OCI-LY1 (cell line): ENCODE measurements at regions not wholly inside any gene's neighbourhood (a gene's known extent, or its start where the extent isn't known, plus 50 kb on each side); places are given as distances from the start of the nearest gene placed in this dataset.
"Not testable (repeated sequence)": the region's sequence is repeated elsewhere in the genome, so short reads cannot be mapped to it uniquely, and the experiment has no call there.

Source experiments
- H2AFZ ChIP-seq: fragments of 200-600 bp; sonication (generic), shearing (Covaris generic); 2 replicates; pipeline ENCODE4 v1.6.0; 2014; ENCODE audit warnings: antibody characterized with exemption, mild to moderate bottlenecking, low read length
- H3F3A ChIP-seq: fragments of 200-600 bp; sonication (generic), shearing (Covaris generic); 2 replicates; pipeline ENCODE4 v1.6.0; 2014; ENCODE audit warnings: mild to moderate bottlenecking, antibody characterized with exemption, low read length, moderate library complexity; ENCODE audit not compliant: insufficient read depth
- H3K27ac ChIP-seq: fragments of 200-600 bp; sonication (generic); 2 replicates; pipeline ENCODE4 v1.5.1; 2014; ENCODE audit warnings: low read length, mixed run types, mild to moderate bottlenecking, low read depth; ENCODE audit not compliant: poor library complexity, severe bottlenecking
- H3K27me3 ChIP-seq: fragments of 200-600 bp; sonication (generic); 2 replicates; pipeline ENCODE4 v1.6.0; 2014; ENCODE audit warnings: antibody characterized with exemption, mild to moderate bottlenecking, low read length, moderate library complexity; ENCODE audit not compliant: insufficient read depth
- H3K36me3 ChIP-seq: fragments of 200-600 bp; sonication (generic); 2 replicates; pipeline ENCODE4 v1.6.1; 2014; ENCODE audit warnings: mild to moderate bottlenecking, antibody characterized with exemption, low read length, moderate library complexity, mixed read lengths; ENCODE audit not compliant: insufficient read depth
- H3K4me1 ChIP-seq: fragments of 200-600 bp; sonication (generic); 2 replicates; pipeline ENCODE4 v1.5.1; 2014; ENCODE audit warnings: mild to moderate bottlenecking, low read length, moderate library complexity; ENCODE audit not compliant: insufficient read depth, severe bottlenecking
- H3K4me2 ChIP-seq: fragments of 200-600 bp; sonication (generic), shearing (Covaris generic); 2 replicates; pipeline ENCODE4 v1.6.1; 2014; ENCODE audit warnings: low read length
- H3K4me3 ChIP-seq: fragments of 200-600 bp; sonication (generic); 2 replicates; pipeline ENCODE4 v1.5.1; 2014; ENCODE audit warnings: low read length, low read depth, mild to moderate bottlenecking, mixed read lengths; ENCODE audit not compliant: poor library complexity, severe bottlenecking
- H3K79me2 ChIP-seq: fragments of 200-600 bp; shearing (Covaris generic); 2 replicates; pipeline ENCODE4 v1.6.1; 2016; ENCODE audit warnings: mixed run types, low read length, mixed read lengths; ENCODE audit not compliant: insufficient read depth
- H3K9ac ChIP-seq: fragments of 200-600 bp; sonication (generic), shearing (Covaris generic); 2 replicates; pipeline ENCODE4 v1.6.1; 2014; ENCODE audit warnings: mild to moderate bottlenecking, low read length, mixed read lengths
- H3K9me2 ChIP-seq: fragments of 200-600 bp; sonication (generic), shearing (Covaris generic); 2 replicates; pipeline ENCODE4 v1.6.1; 2014; ENCODE audit warnings: low read depth, mild to moderate bottlenecking, low read length, mixed read lengths
- H3K9me3 ChIP-seq: fragments of 200-600 bp; shearing (Covaris generic); 2 replicates; pipeline ENCODE4 v1.6.1; 2014; ENCODE audit warnings: low read length, mixed read lengths
- H4K20me1 ChIP-seq: fragments of 200-600 bp; sonication (generic), shearing (Covaris generic); 2 replicates; pipeline ENCODE4 v1.6.0; 2016; ENCODE audit warnings: mild to moderate bottlenecking, low read length; ENCODE audit not compliant: insufficient read depth
- EZH2 ChIP-seq: fragments of 200-600 bp; sonication (generic), shearing (Covaris generic); IDR thresholded peaks from 2 replicates; pipeline ENCODE4 v1.8.0; 2017; ENCODE audit warnings: borderline replicate concordance, mixed run types, mild to moderate bottlenecking, antibody characterized with exemption, low read length, moderate library complexity, mixed read lengths
- TF ChIP-seq, protein P1 (sequence below): fragments of 200-600 bp; sonication (generic), shearing (Covaris generic); IDR thresholded peaks from 2 replicates; pipeline ENCODE4 v1.5.1; 2017; ENCODE audit warnings: mild to moderate bottlenecking, antibody characterized with exemption, low read length, moderate library complexity, mixed read lengths

DNA sequence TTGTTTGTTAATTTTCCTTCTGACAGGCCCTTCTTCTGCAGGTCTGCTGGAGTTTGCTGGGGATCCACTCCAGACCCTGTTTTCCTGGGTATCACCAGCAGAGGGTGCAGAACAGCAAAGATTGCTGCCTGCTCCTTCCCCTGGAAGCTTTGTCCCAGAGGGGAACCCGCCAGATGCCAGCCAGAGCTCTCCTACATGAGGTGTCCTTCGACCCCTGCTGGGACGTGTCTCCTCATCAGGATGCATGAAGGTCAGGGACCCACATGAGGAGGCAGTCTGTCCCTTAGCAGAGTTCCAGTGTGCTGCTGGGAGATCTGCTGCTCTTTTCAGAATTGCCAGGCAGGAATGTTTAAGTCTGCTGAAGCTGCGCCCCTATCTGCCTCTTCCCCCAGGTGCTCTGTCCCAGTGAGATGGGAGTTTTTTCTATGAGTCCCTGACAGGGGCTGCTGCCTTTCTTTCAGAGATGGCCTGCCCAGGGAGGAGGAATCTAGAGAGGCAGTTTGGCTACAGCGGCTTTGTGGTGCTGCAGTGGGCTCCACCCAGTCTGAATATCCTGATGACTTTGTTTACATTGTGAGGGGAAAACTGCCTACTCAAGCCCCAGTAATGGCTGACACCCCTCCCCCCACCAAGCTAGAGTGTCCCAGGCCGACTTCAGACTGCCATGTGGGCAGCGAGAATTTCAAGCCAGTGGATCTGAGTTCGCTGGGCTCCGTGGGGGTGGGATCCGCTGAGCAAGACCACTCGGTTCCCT, 772.0 kb upstream of the FAM174A start:
- no peaks in the 10 kb centered on the region for H3F3A ChIP-seq
- H2AFZ ChIP-seq: no peak overlapping the region
- no peak overlapping the region for H3K9ac ChIP-seq
- H3K79me2 ChIP-seq: no peaks in the 10 kb centered on the region
- H3K9me2 ChIP-seq: no peaks in the 10 kb centered on the region
- no peak overlapping the region for H3K4me3 ChIP-seq
- no peaks in the 10 kb centered on the region for H3K9me3 ChIP-seq
- no peak for TF ChIP-seq EZH2
- TF ChIP-seq, protein P1, sequence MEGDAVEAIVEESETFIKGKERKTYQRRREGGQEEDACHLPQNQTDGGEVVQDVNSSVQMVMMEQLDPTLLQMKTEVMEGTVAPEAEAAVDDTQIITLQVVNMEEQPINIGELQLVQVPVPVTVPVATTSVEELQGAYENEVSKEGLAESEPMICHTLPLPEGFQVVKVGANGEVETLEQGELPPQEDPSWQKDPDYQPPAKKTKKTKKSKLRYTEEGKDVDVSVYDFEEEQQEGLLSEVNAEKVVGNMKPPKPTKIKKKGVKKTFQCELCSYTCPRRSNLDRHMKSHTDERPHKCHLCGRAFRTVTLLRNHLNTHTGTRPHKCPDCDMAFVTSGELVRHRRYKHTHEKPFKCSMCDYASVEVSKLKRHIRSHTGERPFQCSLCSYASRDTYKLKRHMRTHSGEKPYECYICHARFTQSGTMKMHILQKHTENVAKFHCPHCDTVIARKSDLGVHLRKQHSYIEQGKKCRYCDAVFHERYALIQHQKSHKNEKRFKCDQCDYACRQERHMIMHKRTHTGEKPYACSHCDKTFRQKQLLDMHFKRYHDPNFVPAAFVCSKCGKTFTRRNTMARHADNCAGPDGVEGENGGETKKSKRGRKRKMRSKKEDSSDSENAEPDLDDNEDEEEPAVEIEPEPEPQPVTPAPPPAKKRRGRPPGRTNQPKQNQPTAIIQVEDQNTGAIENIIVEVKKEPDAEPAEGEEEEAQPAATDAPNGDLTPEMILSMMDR: no peak
- H3K27me3 ChIP-seq: no peaks in the 10 kb centered on the region
- no peak overlapping the region for H3K4me2 ChIP-seq
- no peaks in the 10 kb centered on the region for H3K36me3 ChIP-seq
- no peaks in the 10 kb centered on the region for H3K4me1 ChIP-seq
- no peaks in the 10 kb centered on the region for H4K20me1 ChIP-seq
- no peak overlapping the region for H3K27ac ChIP-seq

DNA sequence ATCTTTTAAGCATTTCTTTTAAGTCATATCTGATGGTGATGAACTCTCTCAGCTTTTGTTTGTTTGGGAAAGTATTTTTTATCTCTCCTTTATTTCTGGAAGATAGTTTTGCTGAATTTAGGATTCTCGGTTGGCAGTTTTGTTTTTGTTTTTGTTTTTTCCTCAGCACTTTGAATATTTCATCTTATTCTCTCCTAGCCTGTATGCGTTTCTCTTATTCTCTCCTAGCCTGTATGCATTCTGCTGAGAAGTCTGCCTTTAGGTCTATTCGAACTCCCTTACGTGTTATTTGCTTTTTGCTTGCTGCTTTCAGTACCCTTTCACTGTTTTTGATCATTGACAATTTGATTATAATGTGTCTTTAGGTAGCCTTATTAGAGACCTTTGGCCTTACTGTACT, 787.8 kb upstream of the FAM174A start:
- no peak overlapping the region for H3K9ac ChIP-seq
- no peaks in the 10 kb centered on the region for H3F3A ChIP-seq
- no peaks in the 10 kb centered on the region for H3K9me2 ChIP-seq
- no peak overlapping the region for H3K27ac ChIP-seq
- H2AFZ ChIP-seq: no peak overlapping the region
- H3K4me2 ChIP-seq: no peak overlapping the region
- no peaks in the 10 kb centered on the region for H3K4me1 ChIP-seq
- TF ChIP-seq, protein P1: no peak
- TF ChIP-seq EZH2: no peak
- no peak overlapping the region for H3K4me3 ChIP-seq
- H4K20me1 ChIP-seq: no peaks in the 10 kb centered on the region
- no peaks in the 10 kb centered on the region for H3K9me3 ChIP-seq
- H3K36me3 ChIP-seq: no peaks in the 10 kb centered on the region
- no peaks in the 10 kb centered on the region for H3K27me3 ChIP-seq
- H3K79me2 ChIP-seq: no peaks in the 10 kb centered on the region

DNA sequence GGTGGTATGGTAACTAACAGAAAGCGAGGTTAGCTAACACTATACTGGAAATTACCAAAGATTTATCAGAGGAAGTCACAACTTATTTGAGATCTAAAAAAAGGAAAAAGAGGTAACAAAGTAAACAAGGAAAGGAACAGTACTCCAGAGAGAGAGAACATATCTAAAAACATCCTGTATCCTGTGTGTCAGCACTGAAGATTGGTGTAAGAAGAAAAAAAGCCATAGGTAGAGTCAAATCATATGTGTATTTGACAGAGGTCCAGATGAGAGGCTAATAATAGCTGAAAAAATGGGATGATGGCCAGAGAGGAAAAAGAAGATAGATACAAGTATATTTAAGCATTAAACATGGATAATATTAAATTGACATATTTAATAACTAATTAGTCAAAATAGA, 802.0 kb upstream of the FAM174A start:
- H2AFZ ChIP-seq, H3K9me2 ChIP-seq, H3F3A ChIP-seq, H3K4me2 ChIP-seq, H3K4me1 ChIP-seq, H3K79me2 ChIP-seq, H3K9ac ChIP-seq, H3K27ac ChIP-seq, H4K20me1 ChIP-seq, H3K27me3 ChIP-seq, H3K4me3 ChIP-seq, H3K9me3 ChIP-seq, H3K36me3 ChIP-seq: not testable (repeated sequence)

DNA sequence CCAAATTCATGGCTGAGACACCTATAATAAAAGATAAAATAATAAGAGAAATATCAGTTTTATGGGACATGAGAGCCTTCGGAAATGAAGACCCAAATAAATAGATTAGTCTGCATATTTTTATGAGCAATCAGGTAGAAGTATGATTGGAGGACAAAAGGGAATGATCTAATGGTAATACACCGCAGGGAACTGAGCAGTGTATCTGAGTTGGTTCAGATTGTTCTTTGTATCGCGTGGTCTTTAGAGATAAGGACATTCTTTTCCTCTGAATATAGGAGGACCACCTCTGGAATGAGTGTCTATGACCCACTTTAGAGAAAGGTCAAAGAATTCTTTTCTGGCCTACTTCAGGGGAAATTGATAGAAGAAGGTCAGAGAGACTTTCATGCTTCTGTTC, 801.8 kb upstream of the CHD1 start:
- H3F3A ChIP-seq, H4K20me1 ChIP-seq, H3K79me2 ChIP-seq, H3K9me3 ChIP-seq, H2AFZ ChIP-seq, H3K27ac ChIP-seq, H3K27me3 ChIP-seq, H3K9ac ChIP-seq, H3K4me1 ChIP-seq, H3K9me2 ChIP-seq, H3K36me3 ChIP-seq, H3K4me2 ChIP-seq, H3K4me3 ChIP-seq: not testable (repeated sequence)
